Activated T-helper 17 cell treated with anti-CD3 and anti-CD28 coated beads, Interleukin-2, amount 50 U/mL, for 72 hours (primary cell): ENCODE measurements at regions not wholly inside any gene's neighbourhood (a gene's known extent, or its start where the extent isn't known, plus 50 kb on each side); places are given as distances from the start of the nearest gene placed in this dataset.

Experiments used
- ATAC-seq: fragments of 150-1000 bp; cut with Tn5 transposase; replicated peaks from 2 replicates; pipeline ENCODE4 v1.10.0; 2021; ENCODE audit warnings: mild to moderate bottlenecking, moderate library complexity
- H3K27ac Mint-ChIP-seq: one replicate; pipeline ENCODE4 v1.8.0; 2022; ENCODE audit warnings: mixed read lengths
- H3K27me3 Mint-ChIP-seq: one replicate; pipeline ENCODE4 v1.8.0; 2022; ENCODE audit warnings: mixed read lengths
- H3K36me3 Mint-ChIP-seq: one replicate; pipeline ENCODE4 v1.8.0; 2022; ENCODE audit warnings: low read depth, mild to moderate bottlenecking, mixed read lengths
- H3K4me1 Mint-ChIP-seq: one replicate; pipeline ENCODE4 v1.8.0; 2022; ENCODE audit warnings: mixed read lengths
- H3K4me3 Mint-ChIP-seq: one replicate; pipeline ENCODE4 v1.8.0; 2022; ENCODE audit warnings: mild to moderate bottlenecking, mixed read lengths
- H3K9me3 Mint-ChIP-seq: one replicate; pipeline ENCODE4 v1.8.0; 2022; ENCODE audit warnings: mixed read lengths

- H3K4me1 Mint-ChIP-seq, result no peaks in the 10 kb centered on the region
- H3K27ac Mint-ChIP-seq, result no peak overlapping the region
- H3K27me3 Mint-ChIP-seq, result no peaks in the 10 kb centered on the region
- H3K4me3 Mint-ChIP-seq, result no peak overlapping the region
- no peaks in the 10 kb centered on the region for H3K9me3 Mint-ChIP-seq
- no peaks in the 10 kb centered on the region for H3K36me3 Mint-ChIP-seq
- no peak for ATAC-seq
These were observed 542.7 kb upstream of the RAB6C start for GRCh38 chr2:129436809-129437208.

GRCh38 chr2:129437725-129438124 is 541.7 kb upstream of the RAB6C start:
- no peak for ATAC-seq
- no peak overlapping the region for H3K27ac Mint-ChIP-seq
- H3K27me3 Mint-ChIP-seq, result no peaks in the 10 kb centered on the region
- no peak overlapping the region for H3K4me3 Mint-ChIP-seq
- no peaks in the 10 kb centered on the region for H3K36me3 Mint-ChIP-seq
- no peaks in the 10 kb centered on the region for H3K4me1 Mint-ChIP-seq
- H3K9me3 Mint-ChIP-seq, result no peaks in the 10 kb centered on the region

GRCh38 chr2:129438501-129439057 is 540.9 kb upstream of the RAB6C start:
- no peaks in the 10 kb centered on the region for H3K4me1 Mint-ChIP-seq
- H3K9me3 Mint-ChIP-seq, result no peaks in the 10 kb centered on the region
- no peaks in the 10 kb centered on the region for H3K27me3 Mint-ChIP-seq
- no peaks in the 10 kb centered on the region for H3K36me3 Mint-ChIP-seq
- H3K4me3 Mint-ChIP-seq, result no peak overlapping the region
- H3K27ac Mint-ChIP-seq, result no peak overlapping the region
- ATAC-seq, result no peak

- ATAC-seq, result no peak
- Mint-ChIP-seq H3K36me3 (no peaks in the 10 kb centered on the region), H3K4me3 (no peak overlapping the region), H3K27ac (no peak overlapping the region), H3K9me3 (peaks cover 2% of the 10 kb centered on the region), H3K4me1 (no peaks in the 10 kb centered on the region), H3K27me3 (peaks cover 2% of the 10 kb centered on the region)
These were observed 539.8 kb upstream of the RAB6C start for GRCh38 chr2:129439406-129440302.

- no peak for ATAC-seq
- H3K4me3 Mint-ChIP-seq, result no peak overlapping the region
- peaks cover 5% of the 10 kb centered on the region for H3K9me3 Mint-ChIP-seq
- H3K36me3 Mint-ChIP-seq, result no peaks in the 10 kb centered on the region
- H3K27ac Mint-ChIP-seq, result no peak overlapping the region
- H3K27me3 Mint-ChIP-seq, result peaks cover 5% of the 10 kb centered on the region
- no peaks in the 10 kb centered on the region for H3K4me1 Mint-ChIP-seq
These were observed 537.9 kb upstream of the RAB6C start for GRCh38 chr2:129441610-129442009.

GRCh38 chr2:129443235-129443864 is 536.1 kb upstream of the RAB6C start:
- ATAC-seq, result no peak
- Mint-ChIP-seq H3K4me3 (no peak overlapping the region), H3K4me1 (no peaks in the 10 kb centered on the region), H3K27me3 (peaks cover 8% of the 10 kb centered on the region), H3K27ac (no peak overlapping the region), H3K9me3 (peaks cover 5% of the 10 kb centered on the region), H3K36me3 (no peaks in the 10 kb centered on the region)

GRCh38 chr2:129443865-129444739 is 535.4 kb upstream of the RAB6C start:
- no peaks in the 10 kb centered on the region for H3K36me3 Mint-ChIP-seq
- ATAC-seq, result no peak
- H3K4me3 Mint-ChIP-seq, result no peak overlapping the region
- no peak overlapping the region for H3K27ac Mint-ChIP-seq
- no peaks in the 10 kb centered on the region for H3K4me1 Mint-ChIP-seq
- H3K9me3 Mint-ChIP-seq, result peaks cover 8% of the 10 kb centered on the region
- peaks cover 13% of the 10 kb centered on the region for H3K27me3 Mint-ChIP-seq

- ATAC-seq, result no peak
- Mint-ChIP-seq H3K36me3 (no peaks in the 10 kb centered on the region), H3K4me3 (no peak overlapping the region), H3K27ac (no peak overlapping the region), H3K9me3 (peaks cover 8% of the 10 kb centered on the region), H3K4me1 (no peaks in the 10 kb centered on the region), H3K27me3 (peaks cover 13% of the 10 kb centered on the region)
These were observed 534.7 kb upstream of the RAB6C start for GRCh38 chr2:129444751-129445150.

GRCh38 chr2:129456691-129457090 is 522.8 kb upstream of the RAB6C start:
- no peaks in the 10 kb centered on the region for H3K9me3 Mint-ChIP-seq
- H3K4me3 Mint-ChIP-seq, result no peak overlapping the region
- no peak overlapping the region for H3K27ac Mint-ChIP-seq
- no peaks in the 10 kb centered on the region for H3K36me3 Mint-ChIP-seq
- no peaks in the 10 kb centered on the region for H3K27me3 Mint-ChIP-seq
- ATAC-seq, result no peak
- H3K4me1 Mint-ChIP-seq, result no peaks in the 10 kb centered on the region

- no peaks in the 10 kb centered on the region for H3K4me1 Mint-ChIP-seq
- H3K4me3 Mint-ChIP-seq, result no peak overlapping the region
- H3K9me3 Mint-ChIP-seq, result no peaks in the 10 kb centered on the region
- no peak overlapping the region for H3K27ac Mint-ChIP-seq
- H3K27me3 Mint-ChIP-seq, result no peaks in the 10 kb centered on the region
- no peak for ATAC-seq
- no peaks in the 10 kb centered on the region for H3K36me3 Mint-ChIP-seq
These were observed 522.1 kb upstream of the RAB6C start for GRCh38 chr2:129457277-129457818.

- H3K27me3 Mint-ChIP-seq, result no peaks in the 10 kb centered on the region
- H3K4me1 Mint-ChIP-seq, result no peaks in the 10 kb centered on the region
- no peaks in the 10 kb centered on the region for H3K9me3 Mint-ChIP-seq
- ATAC-seq, result no peak
- no peaks in the 10 kb centered on the region for H3K36me3 Mint-ChIP-seq
- no peak overlapping the region for H3K4me3 Mint-ChIP-seq
- no peak overlapping the region for H3K27ac Mint-ChIP-seq
These were observed 521.5 kb upstream of the RAB6C start for GRCh38 chr2:129458006-129458405.

- Mint-ChIP-seq H3K27ac (no peak overlapping the region), H3K36me3 (no peaks in the 10 kb centered on the region), H3K9me3 (no peaks in the 10 kb centered on the region), H3K27me3 (no peaks in the 10 kb centered on the region), H3K4me1 (no peaks in the 10 kb centered on the region), H3K4me3 (no peak overlapping the region)
- no peak for ATAC-seq
These were observed 521.0 kb upstream of the RAB6C start for GRCh38 chr2:129458436-129458835.

- H3K27me3 Mint-ChIP-seq, result no peaks in the 10 kb centered on the region
- no peaks in the 10 kb centered on the region for H3K4me1 Mint-ChIP-seq
- ATAC-seq, result no peak
- no peaks in the 10 kb centered on the region for H3K9me3 Mint-ChIP-seq
- H3K36me3 Mint-ChIP-seq, result no peaks in the 10 kb centered on the region
- no peak overlapping the region for H3K27ac Mint-ChIP-seq
- H3K4me3 Mint-ChIP-seq, result no peak overlapping the region
These were observed 520.1 kb upstream of the RAB6C start for GRCh38 chr2:129459200-129459876.

GRCh38 chr2:129459881-129460280 is 519.6 kb upstream of the RAB6C start:
- H3K9me3 Mint-ChIP-seq, result no peaks in the 10 kb centered on the region
- H3K27ac Mint-ChIP-seq, result no peak overlapping the region
- H3K4me3 Mint-ChIP-seq, result no peak overlapping the region
- H3K27me3 Mint-ChIP-seq, result no peaks in the 10 kb centered on the region
- H3K36me3 Mint-ChIP-seq, result no peaks in the 10 kb centered on the region
- no peak for ATAC-seq
- no peaks in the 10 kb centered on the region for H3K4me1 Mint-ChIP-seq
